Left ventricle myocardium inferior (tissue), 1 donor: ENCODE measurements at regions not wholly inside any gene's neighbourhood (a gene's known extent, or its start where the extent isn't known, plus 50 kb on each side); places are given as distances from the start of the nearest gene placed in this dataset.

ENCODE experiments used
- DNase-seq: peaks from one replicate; pipeline ENCODE4 v3.0.0-alpha.2; 2020
- H3K27ac ChIP-seq: fragments of 200-600 bp; replicated peaks from 2 replicates; pipeline ENCODE4 v1.8.0; 2021
- H3K27me3 ChIP-seq: fragments of 200-600 bp; 2 replicates; pipeline ENCODE4 v1.8.0; 2021; ENCODE audit warnings: low read depth
- H3K36me3 ChIP-seq: fragments of 200-600 bp; 2 replicates; pipeline ENCODE4 v1.8.0; 2021
- H3K4me1 ChIP-seq: fragments of 200-600 bp; 2 replicates; pipeline ENCODE4 v1.8.0; 2021
- H3K4me3 ChIP-seq: fragments of 200-600 bp; 2 replicates; pipeline ENCODE4 v1.8.0; 2021; ENCODE audit warnings: mild to moderate bottlenecking, moderate library complexity
- H3K9me3 ChIP-seq: fragments of 200-600 bp; replicated peaks from 2 replicates; pipeline ENCODE4 v1.8.0; 2021
- intact Hi-C: fragments of 100-400 bp; cut with micrococcal nuclease; formaldehyde crosslinking; loops from one replicate; pipeline ENCODE4 v1.11.0; 2022
- TF ChIP-seq, protein P1 (sequence below): fragments of 200-600 bp; IDR thresholded peaks from 2 replicates; pipeline ENCODE4 v1.8.0; 2021; ENCODE audit warnings: antibody characterized with exemption, mild to moderate bottlenecking, borderline replicate concordance
- donor health status: DM: no; HTN: yes; CAD: no; lungs with severe emphysema.

DNA sequence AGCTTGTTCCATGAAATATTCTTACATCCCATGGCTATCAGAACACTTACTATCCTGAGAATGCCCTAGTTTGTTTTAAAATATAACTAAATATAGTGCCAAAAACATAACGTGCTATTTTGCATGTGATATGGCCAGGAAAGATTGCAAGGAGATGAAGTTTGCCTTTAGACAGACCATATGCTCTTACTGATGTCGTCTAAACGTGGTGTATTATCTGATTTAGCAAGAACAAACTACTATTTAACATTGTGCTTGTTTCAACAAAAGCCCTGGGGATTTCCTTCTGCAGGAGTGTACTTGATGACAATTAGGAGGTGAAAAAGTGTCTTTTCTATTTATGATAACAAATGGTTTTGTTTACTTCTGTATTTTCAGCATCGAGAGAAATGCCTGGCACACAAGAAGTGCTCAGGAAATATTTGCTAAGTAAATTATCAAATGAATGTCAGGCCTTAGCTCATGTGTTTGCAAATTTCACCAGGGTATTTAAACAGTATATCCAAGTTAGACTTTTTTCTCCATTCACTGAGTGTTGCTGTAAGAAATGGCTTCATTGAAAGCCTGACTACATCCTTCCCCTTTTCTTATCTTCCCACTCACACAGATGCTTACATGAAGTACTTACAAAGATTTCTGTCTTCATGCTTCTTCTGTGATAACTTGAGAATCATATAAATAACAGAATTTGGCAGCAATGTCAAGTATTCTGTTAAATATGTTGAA lies 1033.6 kb downstream of the CDH8 start:
- H3K9me3 ChIP-seq = no peaks in the 10 kb centered on the region
- no peak overlapping the region for H3K4me3 ChIP-seq
- TF ChIP-seq, protein P1, sequence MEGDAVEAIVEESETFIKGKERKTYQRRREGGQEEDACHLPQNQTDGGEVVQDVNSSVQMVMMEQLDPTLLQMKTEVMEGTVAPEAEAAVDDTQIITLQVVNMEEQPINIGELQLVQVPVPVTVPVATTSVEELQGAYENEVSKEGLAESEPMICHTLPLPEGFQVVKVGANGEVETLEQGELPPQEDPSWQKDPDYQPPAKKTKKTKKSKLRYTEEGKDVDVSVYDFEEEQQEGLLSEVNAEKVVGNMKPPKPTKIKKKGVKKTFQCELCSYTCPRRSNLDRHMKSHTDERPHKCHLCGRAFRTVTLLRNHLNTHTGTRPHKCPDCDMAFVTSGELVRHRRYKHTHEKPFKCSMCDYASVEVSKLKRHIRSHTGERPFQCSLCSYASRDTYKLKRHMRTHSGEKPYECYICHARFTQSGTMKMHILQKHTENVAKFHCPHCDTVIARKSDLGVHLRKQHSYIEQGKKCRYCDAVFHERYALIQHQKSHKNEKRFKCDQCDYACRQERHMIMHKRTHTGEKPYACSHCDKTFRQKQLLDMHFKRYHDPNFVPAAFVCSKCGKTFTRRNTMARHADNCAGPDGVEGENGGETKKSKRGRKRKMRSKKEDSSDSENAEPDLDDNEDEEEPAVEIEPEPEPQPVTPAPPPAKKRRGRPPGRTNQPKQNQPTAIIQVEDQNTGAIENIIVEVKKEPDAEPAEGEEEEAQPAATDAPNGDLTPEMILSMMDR = no peak
- no peak overlapping the region for H3K27ac ChIP-seq
- intact Hi-C loops = no loop called here
- DNase-seq = no peak
- H3K36me3 ChIP-seq = no peaks in the 10 kb centered on the region
- H3K27me3 ChIP-seq = no peaks in the 10 kb centered on the region
- no peaks in the 10 kb centered on the region for H3K4me1 ChIP-seq

DNA sequence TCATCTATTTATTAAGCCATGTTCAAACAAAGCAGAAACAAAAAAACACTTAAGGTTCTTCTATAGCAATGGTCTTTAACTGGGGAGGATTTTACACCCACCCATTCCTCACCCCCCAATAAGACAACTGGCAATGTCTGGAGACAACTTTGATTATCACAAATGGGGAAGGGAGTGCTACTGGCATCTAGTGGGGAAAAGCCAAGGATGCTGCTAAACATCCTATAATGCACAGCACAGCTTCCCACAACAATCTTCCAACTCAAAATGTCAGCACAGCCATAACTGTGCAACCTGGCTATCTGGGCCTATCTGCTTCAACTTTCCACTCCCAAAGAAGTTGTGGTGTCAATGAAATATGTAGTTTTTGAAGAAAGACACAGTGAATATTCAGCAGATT lies 1044.4 kb downstream of the CDH8 start:
- no peaks in the 10 kb centered on the region for H3K4me1 ChIP-seq
- H3K36me3 ChIP-seq = no peaks in the 10 kb centered on the region
- TF ChIP-seq, protein P1 = no peak
- no peaks in the 10 kb centered on the region for H3K27me3 ChIP-seq
- no peak overlapping the region for H3K4me3 ChIP-seq
- intact Hi-C loops = no loop called here
- H3K27ac ChIP-seq = no peak overlapping the region
- no peak for DNase-seq
- H3K9me3 ChIP-seq = no peaks in the 10 kb centered on the region

DNA sequence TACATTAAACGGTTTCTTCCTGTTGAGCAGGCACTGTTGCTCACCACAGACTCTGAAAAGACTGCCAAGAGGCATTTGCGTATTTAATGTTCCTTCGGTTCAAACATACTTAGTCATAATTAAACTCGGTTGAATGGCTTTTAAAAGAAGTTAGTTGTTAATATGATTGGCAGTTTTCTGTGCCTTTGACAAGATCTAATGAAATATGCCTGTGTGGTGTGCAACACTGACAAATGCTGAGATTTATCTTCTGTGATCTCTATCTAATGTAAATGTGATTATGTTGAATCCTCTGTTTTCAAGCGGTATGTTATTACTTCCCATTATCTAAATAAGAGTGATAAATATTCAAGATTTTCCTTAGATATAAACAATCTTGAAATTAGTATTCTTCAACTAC lies 1046.6 kb downstream of the CDH8 start:
- TF ChIP-seq, protein P1 = no peak

DNA sequence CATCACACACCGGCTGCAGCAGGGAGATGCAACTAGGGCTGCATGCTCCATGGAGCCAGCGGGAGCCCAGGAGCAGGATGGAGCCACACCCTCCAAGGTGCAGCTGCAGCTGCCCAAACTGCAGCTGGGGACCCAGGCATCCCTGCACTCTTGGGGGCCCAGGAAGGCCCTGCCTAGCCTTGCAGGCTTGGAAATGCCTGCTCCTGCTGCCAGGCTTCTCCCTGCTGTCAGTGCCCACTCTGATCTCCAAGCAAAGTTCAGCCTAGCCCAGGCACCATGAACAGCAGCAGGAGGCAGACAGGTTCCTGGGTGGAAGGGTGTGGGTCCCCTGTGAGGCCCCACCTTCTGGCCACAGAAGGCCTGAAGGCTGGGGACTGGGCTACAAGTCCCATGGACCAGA lies 1057.1 kb downstream of the CDH8 start:
- Histone ChIP-seq H3K9me3 (no peaks in the 10 kb centered on the region), H3K36me3 (no peaks in the 10 kb centered on the region), H3K4me1 (no peaks in the 10 kb centered on the region), H3K27ac (no peak overlapping the region), H3K27me3 (no peaks in the 10 kb centered on the region), H3K4me3 (no peak overlapping the region)
- DNase-seq = no peak
- intact Hi-C loops = no loop called here
- TF ChIP-seq, protein P1 = no peak

More for the DNA sequence above, 1046.6 kb downstream of the CDH8 start:
- H3K9me3 ChIP-seq = no peaks in the 10 kb centered on the region
- H3K4me1 ChIP-seq = no peaks in the 10 kb centered on the region
- no peaks in the 10 kb centered on the region for H3K36me3 ChIP-seq
- no peak overlapping the region for H3K4me3 ChIP-seq
- no peaks in the 10 kb centered on the region for H3K27me3 ChIP-seq
- no peak for DNase-seq
- intact Hi-C loops = no loop called here
- H3K27ac ChIP-seq = no peak overlapping the region

DNA sequence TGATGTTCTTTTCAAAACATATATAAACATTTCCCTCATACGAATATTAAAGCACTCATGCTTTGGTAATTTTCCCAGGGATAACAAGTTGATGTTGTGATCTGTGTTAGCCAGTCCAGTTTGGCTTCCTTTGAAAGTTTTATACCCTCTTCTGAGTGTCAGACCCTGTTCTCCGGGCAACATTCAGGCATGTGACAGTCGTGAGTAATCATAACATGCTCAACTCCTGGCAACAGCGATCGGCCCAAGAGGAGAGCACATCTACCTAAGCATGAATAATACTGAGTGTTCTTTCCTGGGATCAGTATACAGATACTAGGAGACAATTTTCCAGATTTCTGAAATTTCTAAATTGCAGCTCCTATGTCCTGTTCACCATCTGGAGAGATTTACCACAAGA lies 1086.4 kb downstream of the CDH8 start:
- TF ChIP-seq, protein P1 = no peak
- Histone ChIP-seq H3K36me3 (no peaks in the 10 kb centered on the region), H3K9me3 (peaks cover 8% of the 10 kb centered on the region), H3K4me1 (no peaks in the 10 kb centered on the region), H3K27ac (no peak overlapping the region), H3K27me3 (no peaks in the 10 kb centered on the region), H3K4me3 (no peak overlapping the region)
- intact Hi-C loops = no loop called here
- DNase-seq = no peak
